ENCODE measurements at regions not wholly inside any gene's neighbourhood (a gene's known extent, or its start where the extent isn't known, plus 50 kb on each side); places are given as distances from the start of the nearest gene placed in this dataset.

DNA sequence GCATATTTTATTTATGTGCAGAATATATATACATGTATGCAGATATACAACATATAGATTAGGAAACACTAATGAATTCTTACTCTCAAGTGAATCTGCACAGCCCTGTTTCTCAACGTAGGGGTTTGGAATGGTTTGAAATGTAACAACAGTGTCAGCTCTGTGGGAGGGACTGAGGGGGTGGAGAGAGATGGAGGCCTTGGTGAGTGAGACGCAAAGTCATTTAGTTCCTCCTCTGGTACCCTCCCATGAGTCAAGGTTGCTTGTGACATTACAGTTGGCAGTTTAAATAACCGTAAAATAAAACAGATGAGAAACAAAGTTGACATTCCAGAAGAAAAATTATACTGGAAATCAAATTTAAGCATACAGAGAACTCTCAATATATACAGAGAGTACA, 313.0 kb upstream of the PRKD1 start:
- no peak for TF ChIP-seq CTCF (IDR thresholded peaks at IDR 0.05)
- TF ChIP-seq ZFX (IDR thresholded peaks at IDR 0.05; ENCODE audit: borderline replicate concordance) = no peak
